HepG2 (cell line): ENCODE measurements at regions not wholly inside any gene's neighbourhood (a gene's known extent, or its start where the extent isn't known, plus 50 kb on each side); places are given as distances from the start of the nearest gene placed in this dataset.

Experiments used
- HMG20A ChIP-seq: IDR thresholded peaks from 2 replicates; pipeline ENCODE4 v1.6.1; 2016; ENCODE audit warnings: borderline replicate concordance
- MTA1 ChIP-seq: sonication (generic); formaldehyde crosslinking; IDR thresholded peaks from 2 replicates; pipeline ENCODE4 v1.4.0; 2020; ENCODE audit warnings: missing genetic modification reagents, mild to moderate bottlenecking, borderline replicate concordance
- POLR2AphosphoS5 ChIP-seq: IDR thresholded peaks from 2 replicates; pipeline ENCODE4 v1.6.1; 2012; ENCODE audit warnings: low read depth, low read length
- SMAD3 ChIP-seq: sonication (generic); formaldehyde crosslinking; IDR thresholded peaks from 2 replicates; pipeline ENCODE4 v1.4.0; 2020; ENCODE audit warnings: missing genetic modification reagents
- ZNF263 ChIP-seq: sonication (generic); formaldehyde crosslinking; IDR thresholded peaks from 2 replicates; pipeline ENCODE4 v1.4.0; 2020; ENCODE audit warnings: missing genetic modification reagents
- TF ChIP-seq, protein P1 (sequence below): sonication (generic); formaldehyde crosslinking; IDR thresholded peaks from 2 replicates; pipeline ENCODE4 v1.4.0; 2020; ENCODE audit warnings: missing genetic modification reagents
- TF ChIP-seq, protein P2 (sequence below): IDR thresholded peaks from 2 replicates; pipeline ENCODE4 v1.6.1; 2012; ENCODE audit warnings: inconsistent platforms

DNA sequence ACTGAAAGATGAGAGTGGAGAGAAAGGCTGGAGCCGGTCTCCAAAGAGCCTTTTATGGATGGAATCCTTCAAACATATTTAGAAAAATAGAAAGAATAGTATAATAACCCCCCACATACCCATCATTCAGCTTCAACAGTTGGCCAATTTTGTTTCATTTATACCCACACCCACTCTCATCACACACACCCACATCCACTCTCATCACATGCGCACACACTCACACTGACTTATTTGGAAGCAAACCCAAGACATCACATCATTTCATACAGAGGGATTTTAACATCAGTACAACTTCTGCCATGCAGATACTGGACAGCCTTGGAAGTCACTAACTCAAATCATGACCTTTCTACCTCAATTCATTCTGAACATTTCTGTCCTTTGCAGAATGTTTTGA lies 72.8 kb upstream of the CPLX2 start:
- TF ChIP-seq, protein P1, sequence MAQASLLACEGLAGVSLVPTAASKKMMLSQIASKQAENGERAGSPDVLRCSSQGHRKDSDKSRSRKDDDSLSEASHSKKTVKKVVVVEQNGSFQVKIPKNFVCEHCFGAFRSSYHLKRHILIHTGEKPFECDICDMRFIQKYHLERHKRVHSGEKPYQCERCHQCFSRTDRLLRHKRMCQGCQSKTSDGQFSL (CRISPR knock-in tag) = no peak
- TF ChIP-seq HMG20A (CRISPR knock-in tag) (no peak), MTA1 (CRISPR knock-in tag) (no peak), SMAD3 (CRISPR knock-in tag) (no peak), POLR2AphosphoS5 (no peak), ZNF263 (CRISPR knock-in tag) (no peak)
- TF ChIP-seq, protein P2, sequence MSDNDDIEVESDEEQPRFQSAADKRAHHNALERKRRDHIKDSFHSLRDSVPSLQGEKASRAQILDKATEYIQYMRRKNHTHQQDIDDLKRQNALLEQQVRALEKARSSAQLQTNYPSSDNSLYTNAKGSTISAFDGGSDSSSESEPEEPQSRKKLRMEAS = no peak
